ENCODE measurements at regions not wholly inside any gene's neighbourhood (a gene's known extent, or its start where the extent isn't known, plus 50 kb on each side); places are given as distances from the start of the nearest gene placed in this dataset.

DNA sequence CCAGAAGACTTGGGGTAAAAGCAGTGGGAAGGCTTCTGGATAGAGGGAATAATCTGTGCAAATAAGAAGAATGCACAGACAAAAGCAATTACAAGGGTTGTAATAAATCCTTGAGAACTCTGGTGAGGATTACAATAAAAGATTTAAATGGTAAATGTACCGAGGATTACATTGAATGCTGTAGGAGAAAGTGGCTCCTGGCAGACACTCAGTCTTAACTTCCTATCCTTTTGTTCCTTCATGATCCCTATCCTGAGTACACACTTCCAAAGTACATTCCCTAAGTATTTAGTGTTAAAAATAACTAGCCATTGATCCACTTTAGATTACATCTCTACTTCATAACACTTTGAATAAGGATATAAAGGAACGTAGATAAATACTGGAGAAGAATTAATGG is 205.4 kb downstream of the SPATA18 start:
- TF ChIP-seq ZNF274 (IDR thresholded peaks at IDR 0.05; ENCODE audit: low read depth, low read length) (no peak), SUZ12 (IDR thresholded peaks at IDR 0.05; ENCODE audit: extremely low read depth, insufficient read depth, insufficient read length) (no peak), YY1 (IDR thresholded peaks at IDR 0.05; ENCODE audit: insufficient read depth, insufficient read length) (no peak)
- Histone ChIP-seq H3K27me3 (ENCODE audit: insufficient read depth, insufficient read length) (no peaks in the 10 kb centered on the region), H3K9me3 (ENCODE audit: insufficient read depth, low read length) (no peaks in the 10 kb centered on the region), H3K9ac (ENCODE audit: insufficient read length, low read depth) (no peak overlapping the region), H3K4me3 (ENCODE audit: insufficient read length, low read depth) (no peak overlapping the region), H3K4me1 (ENCODE audit: insufficient read depth, insufficient read length) (no peaks in the 10 kb centered on the region), H3K36me3 (ENCODE audit: insufficient read depth, insufficient read length, low read length) (no peaks in the 10 kb centered on the region)
- no peak for DNase-seq (ENCODE audit: low read depth, low spot score)

DNA sequence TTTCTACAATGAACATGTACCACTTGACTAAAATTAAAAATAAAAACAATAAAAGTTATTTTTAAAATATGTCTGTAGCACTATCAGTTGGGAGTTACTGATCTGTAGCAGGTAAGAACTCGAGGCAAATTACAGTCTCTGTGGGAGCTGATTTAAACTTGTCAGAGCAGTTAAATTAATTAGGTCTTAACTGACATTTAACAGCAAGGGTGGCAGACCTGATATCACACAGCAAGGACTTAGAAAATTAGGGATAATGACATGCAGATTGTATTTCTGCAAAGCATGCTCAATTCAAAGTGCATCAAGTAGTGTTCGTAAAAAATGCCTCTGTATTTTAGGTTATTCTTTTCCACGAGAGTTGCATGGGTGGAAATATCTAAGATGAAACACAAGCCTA is 208.9 kb downstream of the SPATA18 start:
- TF ChIP-seq YY1 (IDR thresholded peaks at IDR 0.05; ENCODE audit: insufficient read depth, insufficient read length) (no peak), SUZ12 (IDR thresholded peaks at IDR 0.05; ENCODE audit: extremely low read depth, insufficient read depth, insufficient read length) (no peak), ZNF274 (IDR thresholded peaks at IDR 0.05; ENCODE audit: low read depth, low read length) (no peak)
- Histone ChIP-seq H3K27me3 (ENCODE audit: insufficient read depth, insufficient read length) (no peaks in the 10 kb centered on the region), H3K4me1 (ENCODE audit: insufficient read depth, insufficient read length) (no peaks in the 10 kb centered on the region), H3K4me3 (ENCODE audit: insufficient read length, low read depth) (no peak overlapping the region), H3K36me3 (ENCODE audit: insufficient read depth, insufficient read length, low read length) (no peaks in the 10 kb centered on the region), H3K9me3 (ENCODE audit: insufficient read depth, low read length) (no peaks in the 10 kb centered on the region), H3K9ac (ENCODE audit: insufficient read length, low read depth) (no peak overlapping the region)
- DNase-seq (ENCODE audit: low read depth, low spot score), result no peak

DNA sequence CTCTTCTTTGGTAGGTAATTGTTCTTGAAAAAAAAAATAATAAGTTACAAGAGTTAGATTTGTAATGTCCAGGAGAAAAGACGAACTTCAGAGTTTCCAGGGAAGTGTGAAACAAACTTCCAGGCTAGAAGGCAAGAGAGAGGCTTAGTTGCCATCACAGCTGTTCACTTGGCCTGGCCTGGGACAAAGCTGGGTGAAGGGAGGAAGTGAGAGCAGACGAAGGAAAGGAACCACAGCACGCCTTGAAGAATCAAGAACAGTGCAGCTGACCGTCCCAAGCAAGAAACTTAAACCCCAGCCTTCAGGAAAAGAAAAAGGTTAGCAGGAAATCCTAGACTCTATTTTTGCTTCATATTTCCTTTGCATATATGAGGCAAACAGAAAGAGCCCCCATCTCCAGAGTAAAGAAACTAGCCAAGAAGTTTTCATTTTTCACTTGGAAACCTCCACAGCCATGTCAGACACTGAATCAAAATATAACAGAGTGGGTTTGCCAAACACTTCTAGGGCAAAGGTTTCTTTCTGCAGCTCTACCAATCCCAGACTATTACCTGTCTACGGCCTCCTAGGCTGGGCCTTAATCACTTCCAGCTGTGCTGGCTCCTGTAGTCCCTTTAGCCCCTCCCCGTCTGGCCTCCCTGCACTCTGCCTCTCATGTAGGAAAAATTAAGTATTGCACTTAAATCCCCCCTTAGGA is 209.6 kb downstream of the SPATA18 start:
- H3K4me1 ChIP-seq (ENCODE audit: insufficient read depth, insufficient read length), result no peaks in the 10 kb centered on the region
- DNase-seq (ENCODE audit: low read depth, low spot score), result no peak

DNA sequence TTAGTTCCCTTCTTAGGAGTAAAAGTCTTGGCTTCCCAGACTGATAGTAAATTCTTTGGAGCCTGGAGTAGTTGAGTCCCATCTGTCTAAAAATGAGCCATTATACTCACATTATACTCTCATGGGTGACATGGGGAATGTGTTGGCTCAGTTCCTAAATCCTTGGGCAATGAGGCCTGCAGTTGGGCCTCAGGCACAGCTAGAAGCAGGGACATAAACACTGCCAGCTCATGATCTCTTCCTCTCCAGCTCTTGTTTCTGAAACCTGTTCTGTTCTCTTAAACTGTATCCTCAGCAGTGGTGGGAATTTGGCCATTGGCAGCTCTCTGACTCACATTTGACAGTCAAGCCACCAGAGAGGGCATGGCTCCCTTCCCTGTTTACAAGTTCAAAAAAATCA is 212.5 kb downstream of the SPATA18 start:
- H3K27me3 ChIP-seq (ENCODE audit: insufficient read depth, insufficient read length), result no peaks in the 10 kb centered on the region
- H3K4me3 ChIP-seq (ENCODE audit: insufficient read length, low read depth), result no peak overlapping the region
- H3K4me1 ChIP-seq (ENCODE audit: insufficient read depth, insufficient read length), result no peaks in the 10 kb centered on the region
- TF ChIP-seq YY1 (IDR thresholded peaks at IDR 0.05; ENCODE audit: insufficient read depth, insufficient read length) (no peak), ZNF274 (IDR thresholded peaks at IDR 0.05; ENCODE audit: low read depth, low read length) (no peak), SUZ12 (IDR thresholded peaks at IDR 0.05; ENCODE audit: extremely low read depth, insufficient read depth, insufficient read length) (no peak)
- no peak for DNase-seq (ENCODE audit: low read depth, low spot score)
- no peaks in the 10 kb centered on the region for H3K9me3 ChIP-seq (ENCODE audit: insufficient read depth, low read length)
- no peak overlapping the region for H3K9ac ChIP-seq (ENCODE audit: insufficient read length, low read depth)
- H3K36me3 ChIP-seq (ENCODE audit: insufficient read depth, insufficient read length, low read length), result no peaks in the 10 kb centered on the region

More for the DNA sequence above, 209.6 kb downstream of the SPATA18 start:
- Histone ChIP-seq H3K4me3 (ENCODE audit: insufficient read length, low read depth) (no peak overlapping the region), H3K9ac (ENCODE audit: insufficient read length, low read depth) (no peak overlapping the region), H3K9me3 (ENCODE audit: insufficient read depth, low read length) (no peaks in the 10 kb centered on the region), H3K36me3 (ENCODE audit: insufficient read depth, insufficient read length, low read length) (no peaks in the 10 kb centered on the region), H3K27me3 (ENCODE audit: insufficient read depth, insufficient read length) (no peaks in the 10 kb centered on the region)
- TF ChIP-seq SUZ12 (IDR thresholded peaks at IDR 0.05; ENCODE audit: extremely low read depth, insufficient read depth, insufficient read length) (no peak), YY1 (IDR thresholded peaks at IDR 0.05; ENCODE audit: insufficient read depth, insufficient read length) (no peak), ZNF274 (IDR thresholded peaks at IDR 0.05; ENCODE audit: low read depth, low read length) (no peak)

DNA sequence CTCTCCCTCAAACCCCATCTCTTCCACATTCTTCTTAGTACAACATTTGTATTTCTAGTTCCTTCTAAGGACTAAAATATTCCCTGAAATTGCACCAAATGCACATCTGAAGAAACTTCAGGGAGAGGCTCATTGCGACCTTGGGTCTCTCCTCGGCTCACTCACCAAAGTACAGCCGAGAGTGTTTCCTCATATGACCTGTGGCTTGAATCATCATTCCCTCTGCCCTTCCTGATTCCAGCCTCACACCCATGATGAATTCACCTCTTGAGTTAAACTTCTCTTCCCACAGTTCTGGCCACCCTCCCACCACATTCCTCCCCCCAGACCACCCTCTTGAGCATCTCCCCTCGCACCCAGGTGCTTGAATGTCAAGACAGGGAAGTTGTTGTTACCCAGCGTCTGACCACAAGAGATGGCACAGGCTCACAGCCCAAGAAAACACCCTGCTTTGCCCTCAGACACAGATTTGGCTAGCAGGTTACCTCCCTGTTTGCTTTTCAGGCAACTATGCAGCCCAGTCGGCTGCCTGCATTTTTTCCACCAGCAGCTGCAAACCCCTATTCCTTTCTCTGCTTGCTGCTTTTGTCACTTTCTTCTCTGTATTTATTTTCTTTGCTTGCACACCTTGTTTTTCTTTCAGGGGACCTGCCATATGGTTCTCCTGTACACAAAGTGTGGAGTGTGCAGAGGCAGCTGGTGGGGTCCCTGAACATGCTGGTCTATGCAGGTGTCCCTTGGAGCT is 214.8 kb downstream of the SPATA18 start:
- H3K4me3 ChIP-seq (ENCODE audit: insufficient read length, low read depth), result no peak overlapping the region
- TF ChIP-seq YY1 (IDR thresholded peaks at IDR 0.05; ENCODE audit: insufficient read depth, insufficient read length) (no peak), SUZ12 (IDR thresholded peaks at IDR 0.05; ENCODE audit: extremely low read depth, insufficient read depth, insufficient read length) (no peak)
- H3K4me1 ChIP-seq (ENCODE audit: insufficient read depth, insufficient read length), result no peaks in the 10 kb centered on the region
- no peak overlapping the region for H3K9ac ChIP-seq (ENCODE audit: insufficient read length, low read depth)
- no peaks in the 10 kb centered on the region for H3K27me3 ChIP-seq (ENCODE audit: insufficient read depth, insufficient read length)
- no peaks in the 10 kb centered on the region for H3K9me3 ChIP-seq (ENCODE audit: insufficient read depth, low read length)
- no peaks in the 10 kb centered on the region for H3K36me3 ChIP-seq (ENCODE audit: insufficient read depth, insufficient read length, low read length)
- DNase-seq (ENCODE audit: low read depth, low spot score), result no peak

DNA sequence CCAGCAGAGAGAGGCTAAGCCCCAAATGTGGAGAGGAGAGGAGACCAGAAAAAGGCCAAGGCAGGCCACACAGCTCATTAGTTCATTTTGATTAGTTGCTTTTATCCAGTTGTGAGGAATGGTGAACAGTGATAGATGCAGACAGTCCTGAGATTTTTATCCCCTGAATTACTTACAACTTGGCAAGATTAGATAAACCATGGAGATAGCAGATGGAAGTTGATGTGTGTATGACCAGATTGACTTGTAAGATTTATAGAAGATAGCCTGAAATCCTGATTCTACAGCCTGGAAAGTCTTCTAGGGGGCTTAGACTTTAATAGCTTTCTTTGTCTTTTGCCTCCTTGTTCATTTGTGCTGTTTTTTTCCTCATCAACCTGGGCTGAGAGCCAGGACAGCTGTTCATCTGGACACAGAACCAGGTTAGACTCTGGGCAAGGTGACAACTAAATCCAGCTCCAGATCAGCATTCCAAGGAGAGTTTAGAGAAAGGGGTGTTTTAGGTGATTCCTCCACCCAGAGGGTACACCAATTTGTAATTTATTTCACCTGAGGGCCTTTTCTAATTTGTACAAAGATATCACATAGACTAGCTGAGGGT is 215.5 kb downstream of the SPATA18 start:
- no peak overlapping the region for H3K4me3 ChIP-seq (ENCODE audit: insufficient read length, low read depth)
- H3K9ac ChIP-seq (ENCODE audit: insufficient read length, low read depth), result no peak overlapping the region
- no peaks in the 10 kb centered on the region for H3K4me1 ChIP-seq (ENCODE audit: insufficient read depth, insufficient read length)
- no peaks in the 10 kb centered on the region for H3K27me3 ChIP-seq (ENCODE audit: insufficient read depth, insufficient read length)
- no peaks in the 10 kb centered on the region for H3K36me3 ChIP-seq (ENCODE audit: insufficient read depth, insufficient read length, low read length)
- no peak for DNase-seq (ENCODE audit: low read depth, low spot score)
- TF ChIP-seq SUZ12 (IDR thresholded peaks at IDR 0.05; ENCODE audit: extremely low read depth, insufficient read depth, insufficient read length) (no peak), YY1 (IDR thresholded peaks at IDR 0.05; ENCODE audit: insufficient read depth, insufficient read length) (no peak), ZNF274 (IDR thresholded peaks at IDR 0.05; ENCODE audit: low read depth, low read length) (no peak)
- H3K9me3 ChIP-seq (ENCODE audit: insufficient read depth, low read length), result 0 out of 2 replicates have a peak, but pooled peaks cover 2% of the 10 kb centered on the region

DNA sequence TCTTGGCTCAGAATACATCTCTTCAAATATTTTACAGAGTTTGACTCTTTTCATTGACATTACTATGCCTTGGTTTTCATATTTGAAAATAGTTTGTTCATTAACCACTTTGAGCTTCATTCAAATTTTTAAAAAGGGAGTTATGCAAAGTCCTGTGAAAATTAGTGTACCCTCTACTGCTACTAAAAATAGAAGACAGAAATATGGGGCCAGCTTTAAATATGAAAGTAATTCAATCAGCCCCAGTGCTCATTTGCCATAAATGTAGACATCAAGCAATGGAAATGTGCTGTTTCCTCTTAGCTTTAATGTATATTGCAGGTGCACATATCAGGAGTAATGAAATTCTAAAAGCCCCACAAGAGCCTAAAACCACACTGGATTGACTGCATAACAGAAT is 218.7 kb downstream of the SPATA18 start:
- Histone ChIP-seq H3K9me3 (ENCODE audit: insufficient read depth, low read length) (peaks cover 15% of the 10 kb centered on the region; the same call in 1 of the 2 replicates), H3K9ac (ENCODE audit: insufficient read length, low read depth) (no peak overlapping the region), H3K27me3 (ENCODE audit: insufficient read depth, insufficient read length) (no peaks in the 10 kb centered on the region), H3K4me1 (ENCODE audit: insufficient read depth, insufficient read length) (no peaks in the 10 kb centered on the region), H3K4me3 (ENCODE audit: insufficient read length, low read depth) (no peak overlapping the region), H3K36me3 (ENCODE audit: insufficient read depth, insufficient read length, low read length) (no peaks in the 10 kb centered on the region)
- DNase-seq (ENCODE audit: low read depth, low spot score), result no peak
- no peak for TF ChIP-seq ZNF274 (IDR thresholded peaks at IDR 0.05; ENCODE audit: low read depth, low read length)
- no peak for TF ChIP-seq SUZ12 (IDR thresholded peaks at IDR 0.05; ENCODE audit: extremely low read depth, insufficient read depth, insufficient read length)
- TF ChIP-seq YY1 (IDR thresholded peaks at IDR 0.05; ENCODE audit: insufficient read depth, insufficient read length), result no peak
